ENCODE measurements at regions not wholly inside any gene's neighbourhood (a gene's known extent, or its start where the extent isn't known, plus 50 kb on each side); places are given as distances from the start of the nearest gene placed in this dataset.
"Not testable (repeated sequence)": the region's sequence is repeated elsewhere in the genome, so short reads cannot be mapped to it uniquely, and the experiment has no call there.

DNA sequence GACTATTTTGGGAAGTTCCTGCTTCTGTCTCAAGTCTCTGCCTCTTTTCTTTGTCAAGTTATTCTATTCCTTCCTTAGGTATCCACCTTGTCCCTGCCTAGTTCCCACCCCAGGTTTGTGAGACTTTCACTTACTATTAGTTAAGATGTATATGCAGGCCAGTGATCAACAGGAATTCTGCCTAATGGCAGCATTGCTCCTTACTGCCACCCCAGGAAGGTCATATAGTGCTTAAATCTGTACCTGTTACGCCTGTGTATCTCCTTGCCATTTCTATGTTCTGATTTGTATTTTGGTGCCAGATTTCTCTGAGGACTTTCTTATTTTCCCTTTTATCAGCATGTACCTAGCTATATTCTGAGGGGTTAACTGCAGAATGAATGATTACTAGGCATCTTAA is 746.0 kb upstream of the TMEFF2 start:
- Histone ChIP-seq H3K4me3 (no peak overlapping the region), H3K9me3 (no peaks in the 10 kb centered on the region), H3K27ac (no peak overlapping the region), H3K4me2 (no peak overlapping the region), H3K4me1 (no peaks in the 10 kb centered on the region)
- no peak for FAIRE-seq
- TF ChIP-seq ESRRA (IDR thresholded peaks at IDR 0.05; ENCODE audit: borderline replicate concordance, low read length) (no peak), HOXA7 (CRISPR knock-in tag; IDR thresholded peaks at IDR 0.05) (no peak), RCOR1 (IDR thresholded peaks at IDR 0.05; ENCODE audit: low read depth, low read length) (no peak), NPAS2 (CRISPR knock-in tag; IDR thresholded peaks at IDR 0.05; ENCODE audit: borderline replicate concordance) (no peak), RFX5 (IDR thresholded peaks at IDR 0.05) (no peak), JUN (IDR thresholded peaks at IDR 0.05) (no peak), PHF8 (IDR thresholded peaks at IDR 0.05; ENCODE audit: borderline replicate concordance, low read depth) (no peak), FOSB (CRISPR knock-in tag; IDR thresholded peaks at IDR 0.05) (no peak), RARB (CRISPR knock-in tag; IDR thresholded peaks at IDR 0.05) (no peak), HOXB5 (CRISPR knock-in tag; IDR thresholded peaks at IDR 0.05) (no peak), NR3C1 (IDR thresholded peaks at IDR 0.05) (no peak), CHD2 (IDR thresholded peaks at IDR 0.05; ENCODE audit: low read length, partially characterized antibody) (no peak), HDAC2 (IDR thresholded peaks at IDR 0.05) (no peak), NFE2L2 (conservative IDR thresholded peaks at IDR 0.05; ENCODE audit: low read length) (no peak)
- TF ChIP-seq, protein P1, sequence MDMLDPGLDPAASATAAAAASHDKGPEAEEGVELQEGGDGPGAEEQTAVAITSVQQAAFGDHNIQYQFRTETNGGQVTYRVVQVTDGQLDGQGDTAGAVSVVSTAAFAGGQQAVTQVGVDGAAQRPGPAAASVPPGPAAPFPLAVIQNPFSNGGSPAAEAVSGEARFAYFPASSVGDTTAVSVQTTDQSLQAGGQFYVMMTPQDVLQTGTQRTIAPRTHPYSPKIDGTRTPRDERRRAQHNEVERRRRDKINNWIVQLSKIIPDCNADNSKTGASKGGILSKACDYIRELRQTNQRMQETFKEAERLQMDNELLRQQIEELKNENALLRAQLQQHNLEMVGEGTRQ (IDR thresholded peaks at IDR 0.05) = no peak
- ChIA-PET CTCF (no interaction called here), POLR2A (no interaction called here)
- DNase-seq (ENCODE audit: low read depth in 1 of 2, low spot score in 1 of 2) = no peak
- ATAC-seq = no peak
- WGBS (ENCODE audit: missing lambda C conversion rate) = 48% methylated on average over 1 of the region's 1 CpG

DNA sequence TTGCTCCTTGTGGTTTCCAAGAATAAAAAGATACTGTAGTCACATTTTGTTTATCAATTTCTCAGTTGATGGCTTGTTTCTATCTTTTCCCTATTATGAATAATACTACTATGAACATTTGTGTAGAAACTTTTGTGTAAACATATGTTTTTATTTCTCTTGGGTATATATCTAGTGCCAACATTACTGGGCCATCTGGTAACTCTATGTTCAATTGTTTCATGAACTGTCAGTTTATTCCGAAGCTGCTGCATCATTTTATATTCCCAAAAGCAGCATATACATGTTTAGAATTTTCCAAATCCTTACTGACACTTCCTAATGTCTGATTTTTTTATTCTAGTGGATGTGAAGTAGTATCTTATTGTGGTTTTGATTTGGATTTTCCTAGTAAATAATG is 737.6 kb upstream of the TMEFF2 start:
- FAIRE-seq = no peak
- TF ChIP-seq NR3C1 (IDR thresholded peaks at IDR 0.05) (no peak), ZNF302 (CRISPR knock-in tag; IDR thresholded peaks at IDR 0.05) (no peak), SMC3 (IDR thresholded peaks at IDR 0.05) (no peak)
- TF ChIP-seq, protein P2, sequence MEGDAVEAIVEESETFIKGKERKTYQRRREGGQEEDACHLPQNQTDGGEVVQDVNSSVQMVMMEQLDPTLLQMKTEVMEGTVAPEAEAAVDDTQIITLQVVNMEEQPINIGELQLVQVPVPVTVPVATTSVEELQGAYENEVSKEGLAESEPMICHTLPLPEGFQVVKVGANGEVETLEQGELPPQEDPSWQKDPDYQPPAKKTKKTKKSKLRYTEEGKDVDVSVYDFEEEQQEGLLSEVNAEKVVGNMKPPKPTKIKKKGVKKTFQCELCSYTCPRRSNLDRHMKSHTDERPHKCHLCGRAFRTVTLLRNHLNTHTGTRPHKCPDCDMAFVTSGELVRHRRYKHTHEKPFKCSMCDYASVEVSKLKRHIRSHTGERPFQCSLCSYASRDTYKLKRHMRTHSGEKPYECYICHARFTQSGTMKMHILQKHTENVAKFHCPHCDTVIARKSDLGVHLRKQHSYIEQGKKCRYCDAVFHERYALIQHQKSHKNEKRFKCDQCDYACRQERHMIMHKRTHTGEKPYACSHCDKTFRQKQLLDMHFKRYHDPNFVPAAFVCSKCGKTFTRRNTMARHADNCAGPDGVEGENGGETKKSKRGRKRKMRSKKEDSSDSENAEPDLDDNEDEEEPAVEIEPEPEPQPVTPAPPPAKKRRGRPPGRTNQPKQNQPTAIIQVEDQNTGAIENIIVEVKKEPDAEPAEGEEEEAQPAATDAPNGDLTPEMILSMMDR (IDR thresholded peaks at IDR 0.05) = no peak
- CTCF ChIA-PET = no interaction called here

DNA sequence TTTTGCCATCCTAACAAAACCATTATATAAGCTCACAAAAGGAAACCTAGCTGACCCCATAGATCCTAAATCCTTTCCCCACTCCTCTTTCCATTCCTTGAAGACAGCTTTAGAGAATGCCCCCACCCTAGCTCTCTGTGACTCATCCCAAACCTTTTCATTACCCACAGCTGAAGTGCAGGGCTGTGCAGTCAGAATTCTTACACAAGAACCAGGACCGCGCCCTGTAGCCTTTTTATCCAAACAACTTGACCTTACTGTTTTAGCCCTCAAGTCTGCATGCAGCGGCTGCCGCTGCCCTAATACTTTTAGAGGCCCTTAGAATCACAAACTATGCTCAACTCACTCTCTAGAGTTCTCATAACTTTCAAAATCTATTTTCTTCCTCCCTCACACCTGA is 726.9 kb upstream of the TMEFF2 start:
- H3K9me3 ChIP-seq; DNase-seq (ENCODE audit: low read depth in 1 of 2, low spot score in 1 of 2); CTCF ChIA-PET; H3K27ac ChIP-seq; H3K4me1 ChIP-seq; H3K4me2 ChIP-seq; H3K4me3 ChIP-seq; FAIRE-seq; POLR2A ChIA-PET; ATAC-seq: not testable (repeated sequence)
- 56% methylated on average over 4 of the region's 4 CpGs for WGBS (ENCODE audit: missing lambda C conversion rate)

More for the DNA sequence above, 737.6 kb upstream of the TMEFF2 start:
- Histone ChIP-seq H3K4me3 (no peak overlapping the region), H3K4me2 (no peak overlapping the region), H3K4me1 (no peaks in the 10 kb centered on the region), H3K9me3 (no peaks in the 10 kb centered on the region), H3K27ac (no peak overlapping the region)
- no peak for ATAC-seq
- POLR2A ChIA-PET = no interaction called here
- 0% methylated on average over 1 of the region's 1 CpG for WGBS (ENCODE audit: missing lambda C conversion rate)
- DNase-seq (ENCODE audit: low read depth in 1 of 2, low spot score in 1 of 2) = no peak

DNA sequence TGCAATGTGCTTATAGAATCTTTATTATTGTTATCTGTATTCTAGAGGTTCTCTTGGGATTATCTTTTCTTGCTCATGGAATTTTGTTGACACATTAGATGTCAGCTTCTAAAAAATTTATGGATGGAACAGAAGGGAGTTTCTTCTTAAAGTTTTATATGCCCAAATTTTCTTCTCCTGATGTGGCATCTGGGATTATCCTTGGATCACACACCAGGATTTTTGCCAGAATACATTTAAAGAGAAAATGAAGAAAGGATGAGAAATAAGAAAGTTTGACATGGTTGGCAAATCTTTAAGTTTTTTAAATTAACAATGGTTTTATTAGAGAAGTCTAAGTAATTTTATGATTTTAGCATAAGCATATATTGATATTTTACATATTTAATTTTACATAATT is 706.7 kb upstream of the TMEFF2 start:
- Histone ChIP-seq H3K27ac (no peak overlapping the region), H3K4me3 (no peak overlapping the region), H3K9me3 (no peaks in the 10 kb centered on the region), H3K4me2 (no peak overlapping the region), H3K4me1 (no peaks in the 10 kb centered on the region)
- DNase-seq (ENCODE audit: low read depth in 1 of 2, low spot score in 1 of 2) (no peak), FAIRE-seq (no peak), ATAC-seq (no peak)
- POLR2A ChIA-PET = no interaction called here
- TF ChIP-seq EHMT2 (IDR thresholded peaks at IDR 0.05; ENCODE audit: low read depth) (no peak), CHD4 (IDR thresholded peaks at IDR 0.05; ENCODE audit: borderline replicate concordance) (no peak), GATA3 (IDR thresholded peaks at IDR 0.05; ENCODE audit: borderline replicate concordance) (no peak), FOSL2 (IDR thresholded peaks at IDR 0.05) (no peak), FOSL2 (CRISPR knock-in tag; IDR thresholded peaks at IDR 0.05) (no peak), RFX5 (IDR thresholded peaks at IDR 0.05) (no peak), HOXB13 (CRISPR knock-in tag; IDR thresholded peaks at IDR 0.05; ENCODE audit: low read depth) (no peak), NR3C1 (IDR thresholded peaks at IDR 0.05) (no peak), ZSCAN20 (CRISPR knock-in tag; IDR thresholded peaks at IDR 0.05) (no peak), HEYL (CRISPR knock-in tag; IDR thresholded peaks at IDR 0.05) (no peak), FOSB (CRISPR knock-in tag; IDR thresholded peaks at IDR 0.05) (no peak)
- CTCF ChIA-PET = no interaction called here
